HFF-Myc (cell line): ENCODE measurements at regions not wholly inside any gene's neighbourhood (a gene's known extent, or its start where the extent isn't known, plus 50 kb on each side); places are given as distances from the start of the nearest gene placed in this dataset.

Source experiments
- DNase-seq: peaks from one replicate; pipeline ENCODE4 v3.0.0-alpha.2; 2011; ENCODE audit warnings: low read depth; ENCODE audit errors: extremely low read depth
- H3K4me3 ChIP-seq: replicated peaks from 2 replicates; pipeline ENCODE4 v1.5.1; 2011; ENCODE audit warnings: low read depth, mild to moderate bottlenecking, control low read depth, low read length
- CTCF ChIP-seq: IDR thresholded peaks from 2 replicates; pipeline ENCODE4 v1.5.1; 2012; ENCODE audit warnings: mild to moderate bottlenecking, low read depth, low read length, control low read depth; ENCODE audit errors: missing control alignments

GRCh38 chr18:10015288-10015701 is 101.5 kb downstream of the VAPA start:
- DNase-seq = no peak
- TF ChIP-seq CTCF = no peak
- H3K4me3 ChIP-seq = no peak overlapping the region

GRCh38 chr18:10015941-10016819 is 102.4 kb downstream of the VAPA start:
- peak; percentile 67 for TF ChIP-seq CTCF
- DNase-seq = peak; percentile 90
- no peak overlapping the region for H3K4me3 ChIP-seq

- TF ChIP-seq CTCF = no peak
- DNase-seq = no peak
- no peak overlapping the region for H3K4me3 ChIP-seq
Measured at GRCh38 chr18:10017043-10017442, 103.2 kb downstream of the VAPA start.

- H3K4me3 ChIP-seq = no peak overlapping the region
- no peak for TF ChIP-seq CTCF
- no peak for DNase-seq
Measured at GRCh38 chr18:10018289-10018688, 104.5 kb downstream of the VAPA start.

- TF ChIP-seq CTCF = no peak
- no peak for DNase-seq
- H3K4me3 ChIP-seq = no peak overlapping the region
Measured at GRCh38 chr18:10020171-10020570, 106.4 kb downstream of the VAPA start.

- no peak for TF ChIP-seq CTCF
- H3K4me3 ChIP-seq = no peak overlapping the region
- no peak for DNase-seq
Measured at GRCh38 chr18:10022365-10022764, 108.5 kb downstream of the VAPA start.
